CD8-positive, alpha-beta memory T cell (primary cell): ENCODE measurements at regions not wholly inside any gene's neighbourhood (a gene's known extent, or its start where the extent isn't known, plus 50 kb on each side); places are given as distances from the start of the nearest gene placed in this dataset.

Experiments
- CTCF ChIA-PET: fragments of 350-600 bp; sonication (Branson Sonifier 250); formaldehyde crosslinking; loops from one replicate; lab custom pipeline; 2021; ENCODE audit warnings: antibody characterized with exemption; lab: Charles Lee
- POLR2A ChIA-PET: fragments of 350-600 bp; sonication (Branson Sonifier 250); formaldehyde crosslinking; loops from one replicate; lab custom pipeline; 2021; ENCODE audit warnings: antibody characterized with exemption; lab: Charles Lee
- DNase-seq, 5 donors: peaks; one replicate each; pipeline versions ENCODE4 v3.0.0 to v3.0.0-alpha.2; 2020 to 2022; ENCODE audit warnings: mixed read lengths in 1 of 5
- H3K27ac ChIP-seq: one replicate; pipeline ENCODE4 v1.7.0; 2013; ENCODE audit warnings: low read depth, mild to moderate bottlenecking, low read length, moderate library complexity
- H3K27me3 ChIP-seq: 2 replicates; pipeline ENCODE4 v1.7.0; 2013; ENCODE audit warnings: low read length, mild to moderate bottlenecking; ENCODE audit not compliant: insufficient read depth, poor library complexity, severe bottlenecking
- H3K36me3 ChIP-seq: 2 replicates; pipeline ENCODE4 v1.7.0; 2013; ENCODE audit warnings: mild to moderate bottlenecking, low read length, moderate library complexity; ENCODE audit not compliant: insufficient read depth
- H3K4me1 ChIP-seq: 2 replicates; pipeline ENCODE4 v1.7.0; 2013; ENCODE audit warnings: mild to moderate bottlenecking, low read length, moderate library complexity; ENCODE audit not compliant: insufficient read depth
- H3K4me3 ChIP-seq: 2 replicates; pipeline ENCODE4 v1.7.0; 2013; ENCODE audit warnings: mild to moderate bottlenecking, low read length
- H3K9me3 ChIP-seq: 2 replicates; pipeline ENCODE4 v1.7.0; 2013; ENCODE audit warnings: mild to moderate bottlenecking, low read length
- H3K27ac Mint-ChIP-seq, 8 donors: one replicate each; pipeline ENCODE4 v1.8.0; 2020 to 2021; ENCODE audit warnings: mixed read lengths in 8 of 8, mild to moderate bottlenecking in 6 of 8, inconsistent platforms in 3 of 8, moderate library complexity in 3 of 8
- H3K27me3 Mint-ChIP-seq, 2 donors: one replicate each; pipeline ENCODE4 v1.8.0; 2020 to 2021; ENCODE audit warnings: mixed read lengths in 2 of 2, mild to moderate bottlenecking in 1 of 2, moderate library complexity in 1 of 2
- H3K36me3 Mint-ChIP-seq, 3 donors: one replicate each; pipeline ENCODE4 v1.8.0; 2020 to 2021; ENCODE audit warnings: mixed read lengths in 3 of 3, inconsistent platforms in 1 of 3, mild to moderate bottlenecking in 1 of 3
- H3K4me1 Mint-ChIP-seq, 3 donors: one replicate each; pipeline ENCODE4 v1.8.0; 2020 to 2021; ENCODE audit warnings: mixed read lengths in 3 of 3, inconsistent platforms in 1 of 3, mild to moderate bottlenecking in 1 of 3
- H3K4me3 Mint-ChIP-seq, 7 donors: one replicate each; pipeline ENCODE4 v1.8.0; 2020 to 2021; ENCODE audit warnings: mixed read lengths in 7 of 7, mild to moderate bottlenecking in 6 of 7, moderate library complexity in 4 of 7, inconsistent platforms in 2 of 7
- H3K9me3 Mint-ChIP-seq, 5 donors: one replicate each; pipeline ENCODE4 v1.8.0; 2020 to 2022; ENCODE audit warnings: mixed read lengths in 5 of 5, mild to moderate bottlenecking in 3 of 5, moderate library complexity in 2 of 5, inconsistent platforms in 1 of 5

GRCh38 chr2:38147333-38148121 lies 71.6 kb upstream of the CYP1B1 start:
- H3K4me1 Mint-ChIP-seq: no peaks in the 10 kb centered on the region
- no peak overlapping the region for H3K4me3 Mint-ChIP-seq
- ChIA-PET POLR2A (no interaction called here), CTCF (no interaction called here)
- Histone ChIP-seq H3K9me3 (no peaks in the 10 kb centered on the region), H3K4me3 (no peak overlapping the region), H3K27me3 (no peaks in the 10 kb centered on the region), H3K36me3 (no peaks in the 10 kb centered on the region), H3K27ac (no peak overlapping the region), H3K4me1 (no peaks in the 10 kb centered on the region)
- no peak for DNase-seq
- H3K27ac Mint-ChIP-seq: no peak overlapping the region
- peaks cover 0 to 1% (median 0%) of the 10 kb centered on the region in 5 donors for H3K9me3 Mint-ChIP-seq
- H3K27me3 Mint-ChIP-seq: peaks cover 6 to 26% of the 10 kb centered on the region in 2 donors
- H3K36me3 Mint-ChIP-seq: peaks cover 0 to 5% (median 0%) of the 10 kb centered on the region in 3 donors

GRCh38 chr2:38146907-38147307 lies 71.0 kb upstream of the CYP1B1 start:
- no peaks in the 10 kb centered on the region for H3K4me1 ChIP-seq
- no peaks in the 10 kb centered on the region for H3K27me3 ChIP-seq
- peaks cover 0 to 1% (median 0%) of the 10 kb centered on the region in 5 donors for H3K9me3 Mint-ChIP-seq
- no peak overlapping the region for H3K4me3 Mint-ChIP-seq
- no peak overlapping the region for H3K27ac ChIP-seq
- H3K4me3 ChIP-seq: no peak overlapping the region
- H3K4me1 Mint-ChIP-seq: no peaks in the 10 kb centered on the region
- H3K36me3 Mint-ChIP-seq: peaks cover 0 to 5% (median 1%) of the 10 kb centered on the region in 3 donors
- DNase-seq: no peak
- ChIA-PET POLR2A (no interaction called here), CTCF (no interaction called here)
- peaks cover 6 to 30% of the 10 kb centered on the region in 2 donors for H3K27me3 Mint-ChIP-seq
- H3K36me3 ChIP-seq: no peaks in the 10 kb centered on the region
- H3K27ac Mint-ChIP-seq: no peak overlapping the region
- H3K9me3 ChIP-seq: no peaks in the 10 kb centered on the region

GRCh38 chr2:38146275-38146906 lies 70.4 kb upstream of the CYP1B1 start:
- Histone ChIP-seq H3K4me3 (no peak overlapping the region), H3K27ac (no peak overlapping the region), H3K4me1 (no peaks in the 10 kb centered on the region), H3K9me3 (no peaks in the 10 kb centered on the region), H3K36me3 (no peaks in the 10 kb centered on the region), H3K27me3 (no peaks in the 10 kb centered on the region)
- ChIA-PET POLR2A (no interaction called here), CTCF (no interaction called here)
- DNase-seq: no peak
- H3K36me3 Mint-ChIP-seq: peaks cover 0 to 5% (median 2%) of the 10 kb centered on the region in 3 donors
- no peak overlapping the region for H3K27ac Mint-ChIP-seq
- peaks cover 0 to 1% (median 0%) of the 10 kb centered on the region in 5 donors for H3K9me3 Mint-ChIP-seq
- no peak overlapping the region for H3K4me3 Mint-ChIP-seq
- H3K4me1 Mint-ChIP-seq: no peaks in the 10 kb centered on the region
- peaks cover 6 to 36% of the 10 kb centered on the region in 2 donors for H3K27me3 Mint-ChIP-seq

- no peak overlapping the region for H3K4me3 Mint-ChIP-seq
- CTCF ChIA-PET: no interaction called here
Observed at GRCh38 chr2:38145236-38145635, 69.3 kb upstream of the CYP1B1 start.

GRCh38 chr2:38142627-38143026 lies 66.7 kb upstream of the CYP1B1 start:
- Histone ChIP-seq H3K27me3 (no peaks in the 10 kb centered on the region), H3K27ac (no peak overlapping the region), H3K36me3 (no peaks in the 10 kb centered on the region), H3K4me3 (no peak overlapping the region), H3K4me1 (no peaks in the 10 kb centered on the region), H3K9me3 (no peaks in the 10 kb centered on the region)
- Mint-ChIP-seq H3K9me3 (peaks cover 0 to 1% (median 0%) of the 10 kb centered on the region in 5 donors), H3K27me3 (peaks cover 11 to 28% of the 10 kb centered on the region in 2 donors), H3K4me3 (no peak overlapping the region), H3K36me3 (peaks cover 0 to 5% (median 2%) of the 10 kb centered on the region in 3 donors), H3K4me1 (no peaks in the 10 kb centered on the region), H3K27ac (no peak overlapping the region)
- no peak for DNase-seq
- CTCF ChIA-PET: no interaction called here
- POLR2A ChIA-PET: no interaction called here

More at GRCh38 chr2:38145236-38145635, 69.3 kb upstream of the CYP1B1 start:
- H3K27ac Mint-ChIP-seq: no peak overlapping the region
- Histone ChIP-seq H3K36me3 (no peaks in the 10 kb centered on the region), H3K4me3 (no peak overlapping the region), H3K27ac (no peak overlapping the region), H3K4me1 (no peaks in the 10 kb centered on the region), H3K9me3 (no peaks in the 10 kb centered on the region), H3K27me3 (no peaks in the 10 kb centered on the region)
- DNase-seq: no peak
- H3K36me3 Mint-ChIP-seq: peaks cover 0 to 5% (median 2%) of the 10 kb centered on the region in 3 donors
- H3K4me1 Mint-ChIP-seq: no peaks in the 10 kb centered on the region
- POLR2A ChIA-PET: no interaction called here
- peaks cover 0 to 1% (median 0%) of the 10 kb centered on the region in 5 donors for H3K9me3 Mint-ChIP-seq
- peaks cover 8 to 40% of the 10 kb centered on the region in 2 donors for H3K27me3 Mint-ChIP-seq

- Mint-ChIP-seq H3K27ac (no peak overlapping the region), H3K36me3 (peaks cover 0 to 2% (median 0%) of the 10 kb centered on the region in 3 donors), H3K27me3 (peaks cover 14 to 27% of the 10 kb centered on the region in 2 donors), H3K9me3 (peaks cover 0 to 3% (median under 1%) of the 10 kb centered on the region in 5 donors), H3K4me3 (no peak overlapping the region), H3K4me1 (no peaks in the 10 kb centered on the region)
- H3K4me3 ChIP-seq: no peak overlapping the region
- no peaks in the 10 kb centered on the region for H3K4me1 ChIP-seq
- ChIA-PET POLR2A (no interaction called here), CTCF (no interaction called here)
- no peak for DNase-seq
- H3K9me3 ChIP-seq: no peaks in the 10 kb centered on the region
- no peak overlapping the region for H3K27ac ChIP-seq
- no peaks in the 10 kb centered on the region for H3K36me3 ChIP-seq
- H3K27me3 ChIP-seq: no peaks in the 10 kb centered on the region
Observed at GRCh38 chr2:38141501-38141900, 65.5 kb upstream of the CYP1B1 start.

GRCh38 chr2:38138996-38139395 lies 63.0 kb upstream of the CYP1B1 start:
- DNase-seq: no peak
- H3K4me1 Mint-ChIP-seq: no peaks in the 10 kb centered on the region
- H3K27ac ChIP-seq: no peak overlapping the region
- peaks cover 0 to 2% (median 0%) of the 10 kb centered on the region in 3 donors for H3K36me3 Mint-ChIP-seq
- H3K4me3 ChIP-seq: no peak overlapping the region
- H3K9me3 Mint-ChIP-seq: peaks cover 0 to 4% (median 3%) of the 10 kb centered on the region in 5 donors
- no peaks in the 10 kb centered on the region for H3K4me1 ChIP-seq
- POLR2A ChIA-PET: no interaction called here
- no peak overlapping the region for H3K27ac Mint-ChIP-seq
- no peaks in the 10 kb centered on the region for H3K27me3 ChIP-seq
- H3K27me3 Mint-ChIP-seq: peaks cover 22 to 33% of the 10 kb centered on the region in 2 donors
- no peaks in the 10 kb centered on the region for H3K9me3 ChIP-seq
- H3K36me3 ChIP-seq: no peaks in the 10 kb centered on the region
- CTCF ChIA-PET: no interaction called here
- H3K4me3 Mint-ChIP-seq: no peak overlapping the region

- H3K27me3 Mint-ChIP-seq: peaks cover 22 to 33% of the 10 kb centered on the region in 2 donors
- ChIA-PET POLR2A (no interaction called here), CTCF (no interaction called here)
- peaks cover 0 to 4% (median 3%) of the 10 kb centered on the region in 5 donors for H3K9me3 Mint-ChIP-seq
- H3K4me3 ChIP-seq: no peak overlapping the region
- no peak overlapping the region for H3K27ac Mint-ChIP-seq
- no peaks in the 10 kb centered on the region for H3K4me1 ChIP-seq
- no peaks in the 10 kb centered on the region for H3K36me3 ChIP-seq
- H3K9me3 ChIP-seq: no peaks in the 10 kb centered on the region
- no peak for DNase-seq
- no peak overlapping the region for H3K27ac ChIP-seq
- H3K36me3 Mint-ChIP-seq: peaks cover 0 to 2% (median 0%) of the 10 kb centered on the region in 3 donors
- H3K27me3 ChIP-seq: no peaks in the 10 kb centered on the region
- no peaks in the 10 kb centered on the region for H3K4me1 Mint-ChIP-seq
- H3K4me3 Mint-ChIP-seq: no peak overlapping the region
Observed at GRCh38 chr2:38138419-38138818, 62.5 kb upstream of the CYP1B1 start.
